Activated CD4-positive, alpha-beta T cell treated with anti-CD3 and anti-CD28 coated beads, Interleukin-2, amount 50 U/mL, for 48 hours (primary cell): ENCODE measurements at regions not wholly inside any gene's neighbourhood (a gene's known extent, or its start where the extent isn't known, plus 50 kb on each side); places are given as distances from the start of the nearest gene placed in this dataset.
A peak's percentile ranks its signal among the peaks of the same experiment; 100 is the strongest.

Experiments used
- DNase-seq, 2 experiments: peaks; one replicate each; pipeline ENCODE4 v3.0.0-alpha.2; 2020

DNA sequence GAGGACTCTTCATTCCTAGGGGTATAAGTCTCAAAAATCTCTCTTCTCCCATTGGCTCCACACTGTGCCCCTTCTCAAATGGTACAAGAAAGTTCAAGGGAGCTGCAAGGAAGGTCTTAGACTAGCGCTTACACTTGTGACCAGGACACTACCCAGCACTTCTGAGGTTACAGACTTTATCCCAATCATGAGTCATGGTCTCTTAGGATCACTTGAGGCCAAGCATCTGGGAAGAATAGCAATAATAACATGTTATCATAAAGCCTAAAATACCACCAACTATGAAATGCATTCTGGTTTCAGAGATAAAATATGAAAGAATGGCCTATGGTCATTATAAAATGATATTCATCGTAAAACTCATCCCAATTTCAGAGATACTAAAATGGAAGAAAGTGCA is 309.9 kb upstream of the PKDCC start:
- no peak for DNase-seq

- no peak for DNase-seq
These were observed 305.7 kb upstream of the PKDCC start for GRCh38 chr2:41741951-41742595.

DNA sequence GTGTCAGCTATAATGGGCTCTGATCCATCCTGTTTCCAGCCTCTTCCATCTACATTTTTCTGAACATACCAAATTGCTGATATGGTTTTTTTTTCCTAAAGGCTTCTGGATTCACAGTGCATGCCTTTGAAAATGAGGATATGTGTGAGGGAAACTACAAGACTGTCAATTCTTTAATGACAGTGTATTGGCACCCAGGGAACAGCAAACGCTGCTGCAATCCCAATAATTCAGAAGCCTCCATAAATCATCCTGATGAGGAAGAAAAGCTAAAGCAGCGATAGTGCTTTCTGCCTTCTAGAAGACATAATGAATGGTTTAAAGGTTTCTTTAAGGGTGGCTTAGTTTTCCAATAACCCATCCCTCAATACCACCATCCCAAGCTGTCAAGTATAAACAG is 304.5 kb upstream of the PKDCC start:
- no peak for DNase-seq

GRCh38 chr2:41750829-41751228 is 297.0 kb upstream of the PKDCC start:
- no peak for DNase-seq

DNA sequence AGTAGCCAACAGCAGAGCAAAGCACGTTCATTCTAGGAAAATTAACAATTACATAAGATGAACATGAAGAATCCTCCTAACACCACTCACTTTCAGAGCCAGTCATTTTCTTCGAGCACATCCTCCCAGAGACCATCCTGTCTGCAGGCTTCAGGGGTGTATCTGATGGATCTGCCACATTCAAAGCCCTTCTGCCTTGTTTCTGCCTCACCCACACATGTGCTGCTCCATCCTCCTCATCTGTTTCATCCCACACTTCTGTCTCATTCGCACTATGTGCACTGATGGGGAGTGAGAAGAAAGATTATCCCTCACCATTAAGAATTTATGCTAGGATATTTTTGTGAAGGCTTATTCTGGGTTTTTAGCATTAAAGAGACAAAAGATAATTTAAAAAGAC is 287.9 kb upstream of the PKDCC start:
- DNase-seq = no peak

DNA sequence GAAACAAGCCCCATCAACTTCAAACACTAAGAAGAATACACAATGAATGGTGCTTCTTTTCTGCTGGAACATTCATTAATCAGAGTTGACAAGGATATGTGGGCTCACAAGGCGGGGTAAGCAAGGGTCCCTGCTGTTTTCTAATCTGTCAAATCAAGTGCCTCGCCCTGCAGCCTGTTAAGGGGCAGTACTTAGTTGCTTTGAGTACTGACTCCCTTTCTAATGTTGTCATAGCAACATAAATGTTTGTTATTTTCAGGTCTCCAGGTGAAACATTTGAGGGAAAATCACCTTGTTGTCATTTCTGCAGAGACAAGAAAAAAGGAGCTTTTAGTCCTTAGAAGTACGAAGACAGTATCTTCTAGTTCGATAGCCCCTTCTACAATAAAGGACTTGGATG is 284.7 kb upstream of the PKDCC start:
- no peak for DNase-seq

DNA sequence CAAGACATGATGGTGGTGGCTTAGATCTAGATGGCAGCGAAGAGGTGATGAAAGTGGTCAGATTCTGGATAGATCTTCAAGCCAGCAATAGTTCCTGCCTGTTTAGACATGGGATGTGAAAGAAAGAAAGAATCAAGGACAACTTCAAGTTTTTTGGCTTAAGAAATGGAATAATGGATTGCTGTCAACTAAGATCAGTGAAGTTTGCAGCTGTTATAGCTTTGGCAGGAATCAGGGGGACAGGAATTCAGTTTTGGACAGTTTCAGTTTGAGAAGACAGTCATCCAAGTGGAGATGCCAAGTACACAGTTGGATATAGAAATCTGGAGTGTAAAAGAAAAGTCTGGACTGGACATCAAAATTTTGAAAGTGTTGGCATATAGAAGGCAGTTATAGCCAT is 283.7 kb upstream of the PKDCC start:
- no peak for DNase-seq

- no peak for DNase-seq
These were observed 282.9 kb upstream of the PKDCC start for GRCh38 chr2:41764919-41765318.

- DNase-seq = no peak
These were observed 279.5 kb upstream of the PKDCC start for GRCh38 chr2:41768310-41768709.

DNA sequence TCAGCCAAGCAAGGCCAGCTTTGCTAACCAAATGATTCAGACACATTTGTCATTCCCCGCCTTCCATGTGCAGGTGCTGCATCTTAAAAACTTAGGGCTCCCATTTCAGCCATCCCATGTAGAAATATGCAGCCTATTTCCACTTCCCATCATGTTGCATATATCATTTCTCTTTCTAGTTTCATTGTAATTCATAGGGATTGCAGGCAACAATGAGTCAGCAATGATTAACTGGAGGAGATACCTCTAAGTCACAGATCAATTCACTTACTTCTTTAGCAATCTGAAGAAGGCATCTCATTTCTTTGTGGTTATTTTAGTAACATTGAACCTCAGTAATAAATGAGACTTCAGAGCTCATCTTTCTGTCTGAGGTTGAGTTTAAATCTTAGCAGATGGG is 276.1 kb upstream of the PKDCC start:
- no peak for DNase-seq

DNA sequence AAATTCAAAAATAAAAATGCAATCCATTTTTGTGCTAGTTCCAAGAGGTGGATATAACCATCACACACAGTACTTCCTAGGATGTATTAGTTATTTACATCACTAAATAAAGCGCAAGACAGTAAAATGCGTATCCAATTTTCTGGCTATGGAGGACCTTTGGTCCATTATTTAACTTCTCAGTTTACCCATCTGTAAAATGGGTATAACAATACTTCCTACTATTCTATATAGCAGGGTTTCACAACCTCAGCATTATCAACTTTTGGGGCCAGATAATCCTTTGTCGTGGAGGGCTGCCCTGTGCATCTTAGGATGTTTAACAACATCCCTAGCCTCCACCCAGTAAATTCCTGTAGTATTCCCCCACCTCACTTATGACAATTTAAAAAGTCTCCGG is 275.1 kb upstream of the PKDCC start:
- no peak for DNase-seq

DNA sequence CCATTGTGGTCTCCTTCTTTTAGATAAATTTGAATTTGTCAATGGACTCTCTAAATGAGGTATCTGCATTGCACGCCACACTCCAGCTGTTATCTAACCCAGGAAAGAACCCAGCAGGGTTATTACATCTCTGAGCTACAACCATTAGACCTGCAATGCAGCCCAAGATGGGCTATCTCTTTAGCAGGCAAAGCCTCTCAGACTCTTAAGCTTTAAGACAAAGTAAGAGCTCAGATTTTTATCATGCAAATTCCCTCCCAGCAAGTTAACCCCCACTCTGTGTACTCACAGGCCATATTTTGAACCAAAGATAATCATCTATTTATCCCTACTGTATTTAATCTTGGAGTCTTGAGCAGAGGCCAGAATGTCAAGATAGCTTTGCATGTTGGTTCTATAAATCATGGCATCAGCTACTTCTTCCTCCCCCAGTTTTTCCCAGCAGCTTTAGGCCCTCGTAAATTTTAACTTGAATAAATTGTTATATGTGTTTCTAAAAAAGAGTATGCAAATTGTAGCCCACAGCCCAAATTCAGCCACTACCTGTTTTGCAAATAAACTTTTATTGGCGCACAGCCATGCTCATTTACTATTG is 273.7 kb upstream of the PKDCC start:
- DNase-seq = no peak

DNA sequence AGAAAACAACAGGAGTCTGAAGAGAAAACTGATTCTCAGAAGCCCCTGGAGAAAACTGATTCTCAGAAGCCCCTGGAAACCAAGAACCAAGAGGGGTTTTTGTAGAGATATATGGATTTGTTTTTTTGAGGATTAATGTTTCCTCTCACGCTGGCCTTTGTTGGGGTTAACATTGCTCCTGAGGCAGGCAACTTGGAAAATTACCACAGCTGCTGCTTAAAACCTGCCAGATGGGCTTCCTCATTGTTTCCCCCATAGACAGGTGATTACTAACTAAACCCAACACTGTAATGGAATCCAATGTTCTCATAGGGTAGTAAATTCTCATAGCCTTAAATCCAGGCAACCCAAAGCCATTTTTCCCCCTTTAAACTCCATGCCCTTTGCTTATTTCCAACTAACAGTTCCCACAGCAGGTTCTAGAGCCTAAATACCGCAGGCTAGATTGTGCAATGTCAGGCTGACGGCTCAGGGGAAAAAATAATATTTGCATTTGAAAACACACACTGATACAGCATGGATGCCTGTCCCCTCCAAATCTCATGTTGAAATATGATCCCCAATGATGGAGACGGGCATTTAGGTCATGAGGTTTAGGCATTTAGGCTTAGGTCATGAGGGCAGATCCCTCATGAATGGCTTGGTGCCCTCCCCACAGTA is 272.3 kb upstream of the PKDCC start:
- DNase-seq = no peak

- no peak for DNase-seq
These were observed 267.9 kb upstream of the PKDCC start for GRCh38 chr2:41779888-41780287.

DNA sequence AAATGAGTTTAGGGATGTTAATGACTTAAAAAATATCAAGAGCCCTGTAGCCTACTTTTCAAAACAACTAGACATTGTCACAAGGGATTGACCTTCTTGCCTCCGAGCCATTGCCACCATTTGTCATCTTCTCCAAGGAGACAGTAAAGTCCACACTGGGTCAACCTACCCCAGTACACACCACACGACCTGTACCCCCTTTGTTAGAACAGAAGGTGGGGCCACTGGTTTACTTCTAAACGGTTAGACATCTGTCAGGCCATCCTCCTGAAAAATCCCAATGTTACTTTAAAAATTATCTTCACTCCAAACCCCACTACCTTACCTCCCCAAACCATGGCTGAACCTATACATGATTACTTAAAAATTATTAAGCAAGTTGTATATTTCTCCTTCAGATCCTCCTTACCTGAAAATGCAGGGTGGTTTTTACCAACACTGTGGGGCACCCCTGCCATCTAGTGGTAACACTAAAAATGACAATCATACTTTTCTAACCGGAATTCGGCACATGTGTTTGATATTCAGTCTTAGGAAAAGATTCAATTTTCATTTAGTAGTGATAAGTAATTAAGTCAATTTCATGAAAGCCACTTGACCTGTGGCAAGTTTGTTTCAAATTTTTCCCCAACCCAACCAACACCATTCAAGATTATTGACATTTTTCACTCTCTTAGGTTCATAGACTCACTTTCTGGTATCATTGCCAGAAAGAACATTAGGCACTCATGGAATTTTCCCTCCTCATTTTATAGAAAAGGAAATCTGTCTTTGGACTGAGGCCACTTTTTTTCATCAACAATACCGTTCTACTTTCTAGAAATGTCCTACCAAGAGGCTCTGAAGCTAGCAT is 265.3 kb upstream of the PKDCC start:
- peak; percentile 16 to 26 for DNase-seq

DNA sequence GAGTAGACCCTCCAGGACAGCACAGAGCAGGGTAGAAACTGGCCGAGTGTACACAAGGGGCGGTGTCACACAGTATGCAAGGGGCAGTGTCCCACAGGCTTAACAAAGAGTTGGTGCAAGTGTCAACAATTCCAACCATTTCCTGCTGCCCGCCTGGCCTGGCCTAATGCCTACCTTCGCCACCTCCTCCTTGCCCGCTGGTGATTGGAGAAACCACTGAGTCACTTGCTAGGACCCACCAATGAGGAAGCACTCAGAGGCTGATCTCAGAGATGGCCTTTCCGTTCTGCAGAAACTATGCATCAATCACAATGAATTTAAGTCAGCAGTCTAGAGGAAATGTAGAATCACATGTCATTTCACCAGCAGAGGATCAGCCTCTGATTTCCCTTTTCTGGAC is 263.3 kb upstream of the PKDCC start:
- no peak for DNase-seq

DNA sequence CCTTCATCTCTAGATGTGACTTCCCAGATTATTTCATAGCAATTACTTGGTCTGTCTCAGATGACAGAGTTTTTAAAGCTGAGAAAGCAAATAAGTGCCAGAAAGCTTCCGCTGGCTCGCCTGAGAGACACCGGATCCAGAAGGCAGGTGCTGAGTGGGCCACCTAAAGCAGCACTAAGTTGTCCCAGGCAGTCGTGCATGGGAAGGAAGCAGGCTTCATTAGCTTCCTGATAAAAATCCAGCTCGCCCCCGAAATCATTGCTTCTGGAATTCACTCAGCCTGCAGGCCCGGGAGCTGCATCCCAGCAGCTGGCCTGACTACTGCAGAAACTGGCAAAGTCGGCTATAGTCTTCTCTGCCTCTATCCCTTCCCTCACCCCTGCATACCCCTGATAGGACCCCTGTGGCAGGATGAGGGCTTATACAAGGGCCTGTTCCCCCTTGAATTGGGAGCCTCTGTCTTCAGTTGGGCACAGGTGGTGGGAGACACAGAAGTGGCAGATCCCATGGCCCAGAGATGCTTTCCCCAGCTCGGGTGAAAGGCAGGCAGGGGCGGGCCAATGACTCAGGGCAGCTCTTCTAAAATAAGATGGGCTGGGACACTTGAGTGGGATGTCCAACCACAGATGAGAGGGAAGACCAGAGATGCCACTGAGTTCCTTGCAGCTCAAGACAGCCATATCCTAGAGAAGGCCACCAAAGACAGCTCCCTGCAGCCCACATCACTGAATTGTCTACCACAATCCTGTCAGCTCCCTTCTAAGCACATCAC is 262.4 kb upstream of the PKDCC start:
- DNase-seq = no peak

DNA sequence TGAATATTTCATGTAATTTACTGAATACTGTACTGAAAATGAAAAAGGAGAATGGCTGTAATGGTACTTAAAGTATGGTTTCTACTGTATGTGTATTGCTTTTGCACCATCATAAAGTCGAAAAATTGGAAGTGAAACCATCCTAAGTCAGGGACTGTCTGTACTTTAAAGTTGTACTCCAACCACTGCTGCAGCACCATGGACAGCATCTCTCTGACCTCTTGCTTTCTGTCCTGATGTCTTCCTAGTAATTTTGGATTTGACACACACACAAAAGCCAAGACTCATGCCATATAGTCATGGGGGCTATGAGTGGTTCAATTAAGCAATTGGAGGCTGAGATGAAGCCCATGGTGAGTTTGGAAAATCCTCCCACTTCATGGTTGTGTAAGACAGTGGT is 256.3 kb upstream of the PKDCC start:
- DNase-seq = peak; percentile 5 to 7

DNA sequence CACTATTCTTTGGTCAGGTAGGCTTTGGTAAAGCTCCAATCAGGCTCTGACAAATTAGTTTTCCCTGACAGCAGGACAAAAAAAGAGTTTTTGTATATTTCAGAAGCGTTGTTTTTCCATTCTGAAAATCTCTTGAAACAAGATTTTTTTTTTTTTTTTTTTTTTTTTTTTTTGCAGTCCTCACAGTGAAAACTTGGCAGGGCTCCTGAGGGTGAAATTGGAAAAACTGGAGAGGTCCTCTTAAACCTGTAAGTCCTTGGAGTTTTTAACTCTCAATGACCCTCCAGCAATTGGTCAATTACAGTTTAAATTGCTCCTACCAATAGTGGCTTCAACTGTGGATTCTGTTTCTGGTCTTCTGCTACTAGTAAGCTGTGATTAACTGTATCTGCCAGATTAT is 244.5 kb upstream of the PKDCC start:
- no peak for DNase-seq

- no peak for DNase-seq
These were observed 241.5 kb upstream of the PKDCC start for GRCh38 chr2:41806286-41806685.

GRCh38 chr2:41821167-41821566 is 226.7 kb upstream of the PKDCC start:
- no peak for DNase-seq

- DNase-seq = no peak
These were observed 220.9 kb upstream of the PKDCC start for GRCh38 chr2:41826921-41827320.
